ENCODE measurements at regions not wholly inside any gene's neighbourhood (a gene's known extent, or its start where the extent isn't known, plus 50 kb on each side); places are given as distances from the start of the nearest gene placed in this dataset.

DNA sequence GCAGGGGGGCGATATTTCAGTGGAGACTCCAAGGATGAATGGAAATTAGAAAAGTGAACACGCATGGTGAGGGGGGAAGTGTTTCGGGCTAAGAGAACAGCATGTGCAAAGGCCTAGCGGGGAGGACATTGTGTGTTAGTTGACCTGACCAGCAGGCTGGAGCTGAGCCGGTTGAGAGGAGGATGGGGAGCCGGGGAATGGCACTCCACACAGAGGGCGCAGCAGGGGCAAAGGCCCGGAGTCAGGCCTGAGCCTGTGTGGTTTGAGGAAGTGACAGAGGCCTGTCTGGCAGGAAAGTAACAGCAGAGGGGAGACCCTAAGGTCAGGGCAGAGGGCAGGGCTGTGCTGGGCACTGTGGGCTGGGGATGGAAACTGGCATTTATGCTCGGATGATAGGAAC, 83.2 kb upstream of the ZNF479 start:
- no peak overlapping the region for H3K9ac ChIP-seq (ENCODE audit: low read length)
- H3K9me3 Mint-ChIP-seq (ENCODE audit: insufficient read depth): peaks cover 36% of the 10 kb centered on the region
- peaks cover 0 to 81% (median 0%) of the 10 kb centered on the region in 3 donors for H3K9me3 ChIP-seq (ENCODE audit: control extremely low read depth in 1 of 3, control insufficient read depth in 2 of 3, insufficient read depth in 1 of 3, low read length in 2 of 3)
- no peaks in the 10 kb centered on the region for H3K36me3 ChIP-seq (replicated peaks in 1 of 2; ENCODE audit: control extremely low read depth in 1 of 2, control insufficient read depth in 1 of 2, extremely low read depth in 1 of 2, insufficient read depth in 2 of 2, low read length in 1 of 2)
- no peaks in the 10 kb centered on the region for H3K27me3 Mint-ChIP-seq
- no peak overlapping the region for H3K4me3 Mint-ChIP-seq
- DNase-seq (no peak), ATAC-seq (ENCODE audit: low read depth) (no peak)
- TF ChIP-seq EZH2 (IDR thresholded peaks at IDR 0.05; ENCODE audit: borderline replicate concordance, insufficient read depth, low read depth, low read length, poor library complexity, severe bottlenecking): no peak
- no peak for TF ChIP-seq CTCF (IDR thresholded peaks at IDR 0.05)
- no peaks in the 10 kb centered on the region for H3K79me2 ChIP-seq (ENCODE audit: control insufficient read depth, insufficient read depth, low read length)
- H3K27me3 ChIP-seq (replicated peaks in 1 of 4; ENCODE audit: control extremely low read depth in 1 of 4, control insufficient read depth in 3 of 4, insufficient read depth in 4 of 4, low read length in 3 of 4): no peaks in the 10 kb centered on the region
- intact Hi-C loops (cut with micrococcal nuclease): no loop called here
- 84% methylated on average over 8 of the region's 9 CpGs for WGBS (ENCODE audit: insufficient coverage)
- no peaks in the 10 kb centered on the region for H3K4me1 Mint-ChIP-seq
- H3K4me3 ChIP-seq (ENCODE audit: control extremely low read depth in 1 of 5, extremely low read depth in 1 of 5, insufficient read depth in 1 of 5, low read depth in 2 of 5, low read length in 4 of 5): no peak overlapping the region
- no peak overlapping the region for H3K4me2 ChIP-seq (replicated peaks; ENCODE audit: low read depth, low read length, poor library complexity, severe bottlenecking)
- H4K20me1 ChIP-seq (ENCODE audit: control insufficient read depth, insufficient read depth, low read length, poor library complexity, severe bottlenecking): no peaks in the 10 kb centered on the region
- H2AFZ ChIP-seq (ENCODE audit: insufficient read depth, low read depth, low read length, poor library complexity, severe bottlenecking): no peak overlapping the region
- H3K4me1 ChIP-seq (ENCODE audit: control insufficient read depth in 2 of 2, insufficient read depth in 2 of 2, low read length in 2 of 2): no peaks in the 10 kb centered on the region
- CTCF ChIA-PET: no interaction called here
- H3K27ac Mint-ChIP-seq: no peak overlapping the region
- no peak overlapping the region for H3K27ac ChIP-seq (ENCODE audit: low read length in 2 of 2)
- POLR2A ChIA-PET: no interaction called here

DNA sequence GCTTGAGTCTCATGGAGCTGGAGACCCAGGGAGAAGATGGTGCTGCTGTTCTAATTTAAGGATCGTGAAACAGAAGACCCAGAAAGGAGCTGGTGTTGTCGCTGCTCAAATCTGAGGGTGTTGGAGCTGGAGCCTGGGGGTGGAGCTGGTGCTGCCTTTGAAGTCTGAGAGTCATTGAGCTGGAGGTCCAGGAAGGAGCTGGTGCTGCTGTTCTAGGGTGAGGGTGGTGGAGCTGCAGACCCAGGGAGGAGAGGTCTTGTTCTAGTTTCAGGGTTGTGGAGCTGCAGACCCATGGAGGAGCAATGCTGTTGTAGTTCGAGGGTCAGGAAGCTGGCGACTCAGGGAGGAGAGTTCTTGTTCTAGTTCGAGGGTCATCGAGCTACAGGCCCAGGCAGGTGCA, 84.1 kb upstream of the ZNF479 start:
- ATAC-seq (ENCODE audit: low read depth) (no peak), DNase-seq (no peak)
- Histone ChIP-seq H3K36me3 (replicated peaks in 1 of 2; ENCODE audit: control extremely low read depth in 1 of 2, control insufficient read depth in 1 of 2, extremely low read depth in 1 of 2, insufficient read depth in 2 of 2, low read length in 1 of 2) (no peaks in the 10 kb centered on the region), H3K27ac (ENCODE audit: low read length in 2 of 2) (no peak overlapping the region), H3K9me3 (ENCODE audit: control extremely low read depth in 1 of 3, control insufficient read depth in 2 of 3, insufficient read depth in 1 of 3, low read length in 2 of 3) (peaks cover 0 to 81% (median 0%) of the 10 kb centered on the region in 3 donors), H3K79me2 (ENCODE audit: control insufficient read depth, insufficient read depth, low read length) (no peaks in the 10 kb centered on the region), H3K27me3 (replicated peaks in 1 of 4; ENCODE audit: control extremely low read depth in 1 of 4, control insufficient read depth in 3 of 4, insufficient read depth in 4 of 4, low read length in 3 of 4) (no peaks in the 10 kb centered on the region), H3K4me2 (replicated peaks; ENCODE audit: low read depth, low read length, poor library complexity, severe bottlenecking) (no peak overlapping the region), H3K4me1 (ENCODE audit: control insufficient read depth in 2 of 2, insufficient read depth in 2 of 2, low read length in 2 of 2) (no peaks in the 10 kb centered on the region), H4K20me1 (ENCODE audit: control insufficient read depth, insufficient read depth, low read length, poor library complexity, severe bottlenecking) (no peaks in the 10 kb centered on the region), H3K9ac (ENCODE audit: low read length) (no peak overlapping the region), H3K4me3 (ENCODE audit: control extremely low read depth in 1 of 5, extremely low read depth in 1 of 5, insufficient read depth in 1 of 5, low read depth in 2 of 5, low read length in 4 of 5) (no peak overlapping the region), H2AFZ (ENCODE audit: insufficient read depth, low read depth, low read length, poor library complexity, severe bottlenecking) (no peak overlapping the region)
- Mint-ChIP-seq H3K27ac (no peak overlapping the region), H3K4me3 (no peak overlapping the region), H3K4me1 (no peaks in the 10 kb centered on the region), H3K9me3 (ENCODE audit: insufficient read depth) (peaks cover 40% of the 10 kb centered on the region), H3K27me3 (no peaks in the 10 kb centered on the region)
- POLR2A ChIA-PET: no interaction called here
- 74% methylated on average over 6 of the region's 6 CpGs for WGBS (ENCODE audit: insufficient coverage)
- TF ChIP-seq CTCF (IDR thresholded peaks at IDR 0.05): no peak
- no peak for TF ChIP-seq EZH2 (IDR thresholded peaks at IDR 0.05; ENCODE audit: borderline replicate concordance, insufficient read depth, low read depth, low read length, poor library complexity, severe bottlenecking)
- intact Hi-C loops (cut with micrococcal nuclease): no loop called here
- CTCF ChIA-PET: no interaction called here
